HL-60 (cell line): ENCODE measurements at regions not wholly inside any gene's neighbourhood (a gene's known extent, or its start where the extent isn't known, plus 50 kb on each side); places are given as distances from the start of the nearest gene placed in this dataset.

Experiments
- CTCF ChIP-seq: IDR thresholded peaks from one replicate; pipeline ENCODE4 v1.5.1; 2011; ENCODE audit warnings: low read length, control low read depth, inconsistent platforms; ENCODE audit not compliant: insufficient read depth
- REST ChIP-seq: IDR thresholded peaks from 2 replicates; pipeline ENCODE4 v1.6.1; 2012; ENCODE audit warnings: low read depth; ENCODE audit not compliant: insufficient replicate concordance
- SPI1 ChIP-seq: IDR thresholded peaks from 2 replicates; pipeline ENCODE4 v1.6.1; 2012; ENCODE audit warnings: low read depth, mild to moderate bottlenecking, borderline replicate concordance

GRCh38 chr2:144253743-144254142 lies 266.2 kb downstream of the ZEB2 start:
- TF ChIP-seq CTCF, result no peak
- no peak for TF ChIP-seq SPI1
- no peak for TF ChIP-seq REST
